ENCODE measurements at regions not wholly inside any gene's neighbourhood (a gene's known extent, or its start where the extent isn't known, plus 50 kb on each side); places are given as distances from the start of the nearest gene placed in this dataset.

GRCh38 chr4:176631611-176632010 lies 161.1 kb downstream of the VEGFC start:
- no peaks in the 10 kb centered on the region for H3K27me3 ChIP-seq (ENCODE audit: low read depth)
- no peak for DNase-seq

More at GRCh38 chr4:176631611-176632010, 161.1 kb downstream of the VEGFC start:
- H3K4me3 ChIP-seq, result no peak overlapping the region
- H3K27ac ChIP-seq (replicated peaks), result no peak overlapping the region
- intact Hi-C loops (cut with micrococcal nuclease), result no loop called here
- TF ChIP-seq CTCF (IDR thresholded peaks at IDR 0.05; ENCODE audit: borderline replicate concordance), result no peak
- peaks cover 7% of the 10 kb centered on the region for H3K4me1 ChIP-seq
- H3K9me3 ChIP-seq (replicated peaks), result peaks cover 4% of the 10 kb centered on the region
- H3K36me3 ChIP-seq, result no peaks in the 10 kb centered on the region
